ENCODE measurements at regions not wholly inside any gene's neighbourhood (a gene's known extent, or its start where the extent isn't known, plus 50 kb on each side); places are given as distances from the start of the nearest gene placed in this dataset.

DNA sequence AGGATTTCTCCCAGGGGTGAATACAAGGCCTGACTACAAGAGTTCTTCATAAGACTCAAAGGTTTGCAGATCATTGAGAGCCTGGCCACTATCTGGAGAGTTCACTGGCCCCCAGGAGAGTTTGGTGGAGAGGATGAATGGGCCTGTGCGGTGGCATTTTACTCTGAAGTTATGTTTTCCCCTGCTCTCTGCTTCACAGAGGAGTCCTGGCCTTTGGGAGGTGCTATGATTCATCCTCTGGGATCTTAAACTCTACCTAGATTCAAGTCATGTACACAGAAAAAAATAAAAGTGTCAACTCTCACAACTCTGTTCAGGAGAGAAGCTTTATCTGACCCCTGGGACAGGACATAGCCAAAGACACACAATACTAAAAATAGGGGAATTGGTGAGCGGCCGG is 159.1 kb upstream of the CARD18 start:
- intact Hi-C loops (cut with micrococcal nuclease; ENCODE audit: unreplicated experiment) = no loop called here
- Histone ChIP-seq H3K79me2 (ENCODE audit: low read depth) (no peaks in the 10 kb centered on the region), H3K4me1 (replicated peaks; ENCODE audit: insufficient read depth) (no peaks in the 10 kb centered on the region), H4K20me1 (ENCODE audit: insufficient read depth) (no peaks in the 10 kb centered on the region), H3K36me3 (ENCODE audit: low read depth) (no peaks in the 10 kb centered on the region), H3K4me2 (no peak overlapping the region), H3K9me2 (ENCODE audit: insufficient read depth) (no peaks in the 10 kb centered on the region; the same call in 1 of the 2 replicates), H3K27me3 (ENCODE audit: insufficient read depth, low read depth) (no peaks in the 10 kb centered on the region), H3K27ac (no peak overlapping the region), H3K4me3 (no peak overlapping the region), H3K9me3 (ENCODE audit: insufficient read depth, low read depth) (no peaks in the 10 kb centered on the region), H3F3A (ENCODE audit: insufficient read depth, low read depth) (no peaks in the 10 kb centered on the region), H2AFZ (0 out of 2 replicates have a peak overlapping the region, but pooled peaks have one; percentile 8)
- BruUV-seq (replicated peaks) = no TSS peak
- TF ChIP-seq EZH2 (IDR thresholded peaks at IDR 0.05; ENCODE audit: low read depth) (no peak), CTCF (conservative IDR thresholded peaks at IDR 0.05) (no peak)
- no peak for DNase-seq
- ChIA-PET POLR2A (ENCODE audit: unreplicated experiment) (no interaction called here), CTCF (no interaction called here)

DNA sequence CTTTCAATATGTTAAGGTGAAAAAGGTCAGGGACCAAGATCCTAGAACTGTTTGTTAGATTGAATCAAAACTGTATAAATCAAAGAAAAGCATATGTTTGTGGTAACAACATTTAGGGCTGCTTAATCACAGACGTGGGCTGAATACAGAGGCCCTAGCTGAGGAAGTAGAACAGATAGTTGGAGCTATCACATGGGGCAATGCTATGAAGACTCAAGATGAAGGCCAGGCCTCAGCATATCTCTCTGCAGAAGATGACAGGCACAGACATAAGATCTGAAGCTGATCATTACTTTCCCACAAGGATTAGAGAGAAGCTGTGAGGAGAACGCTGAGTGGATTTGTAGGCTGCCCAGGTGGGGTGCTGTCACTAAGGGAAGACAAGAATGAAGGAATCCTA is 158.6 kb upstream of the CARD18 start:
- Histone ChIP-seq H3K36me3 (ENCODE audit: low read depth) (no peaks in the 10 kb centered on the region), H3K27ac (no peak overlapping the region), H3F3A (ENCODE audit: insufficient read depth, low read depth) (no peaks in the 10 kb centered on the region), H3K4me3 (no peak overlapping the region), H3K4me1 (replicated peaks; ENCODE audit: insufficient read depth) (no peaks in the 10 kb centered on the region), H3K4me2 (no peak overlapping the region), H4K20me1 (ENCODE audit: insufficient read depth) (no peaks in the 10 kb centered on the region), H2AFZ (peak overlapping the region; percentile 8; the same call in 1 of the 2 replicates), H3K27me3 (ENCODE audit: insufficient read depth, low read depth) (no peaks in the 10 kb centered on the region), H3K9me2 (ENCODE audit: insufficient read depth) (no peaks in the 10 kb centered on the region; the same call in 1 of the 2 replicates), H3K79me2 (ENCODE audit: low read depth) (no peaks in the 10 kb centered on the region), H3K9me3 (ENCODE audit: insufficient read depth, low read depth) (no peaks in the 10 kb centered on the region)
- DNase-seq = no peak
- POLR2A ChIA-PET (ENCODE audit: unreplicated experiment) = no interaction called here
- intact Hi-C loops (cut with micrococcal nuclease; ENCODE audit: unreplicated experiment) = no loop called here
- CTCF ChIA-PET = no interaction called here
- TF ChIP-seq CTCF (conservative IDR thresholded peaks at IDR 0.05) = no peak
- no peak for TF ChIP-seq EZH2 (IDR thresholded peaks at IDR 0.05; ENCODE audit: low read depth)
- BruUV-seq (replicated peaks) = no TSS peak

GRCh38 chr11:105297463-105297862 is 157.9 kb upstream of the CARD18 start:
- no peaks in the 10 kb centered on the region; the same call in 1 of the 2 replicates for H3K9me2 ChIP-seq (ENCODE audit: insufficient read depth)
- no peak for TF ChIP-seq EZH2 (IDR thresholded peaks at IDR 0.05; ENCODE audit: low read depth)
- TF ChIP-seq CTCF (conservative IDR thresholded peaks at IDR 0.05) = no peak
- ChIA-PET CTCF (no interaction called here), POLR2A (ENCODE audit: unreplicated experiment) (no interaction called here)
- no TSS peak for BruUV-seq (replicated peaks)
- H3K36me3 ChIP-seq (ENCODE audit: low read depth) = no peaks in the 10 kb centered on the region
- no peak overlapping the region; the same call in 1 of the 2 replicates for H2AFZ ChIP-seq
- H3K4me2 ChIP-seq = no peak overlapping the region
- no peaks in the 10 kb centered on the region for H3F3A ChIP-seq (ENCODE audit: insufficient read depth, low read depth)
- H3K9me3 ChIP-seq (ENCODE audit: insufficient read depth, low read depth) = no peaks in the 10 kb centered on the region
- no peak overlapping the region for H3K27ac ChIP-seq
- H4K20me1 ChIP-seq (ENCODE audit: insufficient read depth) = no peaks in the 10 kb centered on the region
- no peaks in the 10 kb centered on the region for H3K4me1 ChIP-seq (replicated peaks; ENCODE audit: insufficient read depth)
- intact Hi-C loops (cut with micrococcal nuclease; ENCODE audit: unreplicated experiment) = no loop called here
- no peak for DNase-seq
- no peaks in the 10 kb centered on the region for H3K27me3 ChIP-seq (ENCODE audit: insufficient read depth, low read depth)
- no peaks in the 10 kb centered on the region for H3K79me2 ChIP-seq (ENCODE audit: low read depth)
- H3K4me3 ChIP-seq = no peak overlapping the region

Data from PC-9 (cell line).